ENCODE measurements at regions not wholly inside any gene's neighbourhood (a gene's known extent, or its start where the extent isn't known, plus 50 kb on each side); places are given as distances from the start of the nearest gene placed in this dataset.
"Not testable (repeated sequence)": the region's sequence is repeated elsewhere in the genome, so short reads cannot be mapped to it uniquely, and the experiment has no call there.

DNA sequence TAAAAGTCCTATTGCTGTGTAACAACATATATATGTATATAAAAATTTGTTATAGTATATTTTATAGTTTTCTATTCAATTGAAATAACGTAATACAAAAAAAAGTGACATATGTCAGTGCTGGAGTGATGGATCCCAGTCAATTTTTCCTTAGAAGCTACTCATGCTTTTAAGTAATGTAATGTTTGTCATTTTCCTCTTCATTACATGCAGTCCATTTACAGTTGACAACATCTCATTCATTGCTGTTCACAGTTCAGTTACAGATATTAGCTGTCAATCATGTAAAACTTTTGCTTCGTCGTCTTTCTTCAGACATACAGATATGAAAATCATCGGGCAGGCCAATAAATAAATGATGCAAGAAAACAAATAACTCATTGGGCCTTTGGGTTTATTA lies 525.1 kb upstream of the PRR20A start:
- Histone ChIP-seq H3K27me3 (no peaks in the 10 kb centered on the region), H3K4me3 (no peak overlapping the region), H3K36me3 (no peaks in the 10 kb centered on the region), H3K9me3 (peaks cover 0 to 4% (median 0%) of the 10 kb centered on the region in 4 donors), H3K4me1 (no peaks in the 10 kb centered on the region), H3K27ac (no peak overlapping the region)
- WGBS, 2 donors: 95% methylated on average over 4 of the region's 4 CpGs
- TF ChIP-seq, protein P1, sequence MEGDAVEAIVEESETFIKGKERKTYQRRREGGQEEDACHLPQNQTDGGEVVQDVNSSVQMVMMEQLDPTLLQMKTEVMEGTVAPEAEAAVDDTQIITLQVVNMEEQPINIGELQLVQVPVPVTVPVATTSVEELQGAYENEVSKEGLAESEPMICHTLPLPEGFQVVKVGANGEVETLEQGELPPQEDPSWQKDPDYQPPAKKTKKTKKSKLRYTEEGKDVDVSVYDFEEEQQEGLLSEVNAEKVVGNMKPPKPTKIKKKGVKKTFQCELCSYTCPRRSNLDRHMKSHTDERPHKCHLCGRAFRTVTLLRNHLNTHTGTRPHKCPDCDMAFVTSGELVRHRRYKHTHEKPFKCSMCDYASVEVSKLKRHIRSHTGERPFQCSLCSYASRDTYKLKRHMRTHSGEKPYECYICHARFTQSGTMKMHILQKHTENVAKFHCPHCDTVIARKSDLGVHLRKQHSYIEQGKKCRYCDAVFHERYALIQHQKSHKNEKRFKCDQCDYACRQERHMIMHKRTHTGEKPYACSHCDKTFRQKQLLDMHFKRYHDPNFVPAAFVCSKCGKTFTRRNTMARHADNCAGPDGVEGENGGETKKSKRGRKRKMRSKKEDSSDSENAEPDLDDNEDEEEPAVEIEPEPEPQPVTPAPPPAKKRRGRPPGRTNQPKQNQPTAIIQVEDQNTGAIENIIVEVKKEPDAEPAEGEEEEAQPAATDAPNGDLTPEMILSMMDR (IDR thresholded peaks at IDR 0.05): no peak
- TF ChIP-seq POLR2A (IDR thresholded peaks at IDR 0.05) (no peak), EP300 (IDR thresholded peaks at IDR 0.05) (no peak)
- no peak for DNase-seq (ENCODE audit: low spot score in 2 of 2)

- WGBS, 2 donors: 88 to 90% methylated on average over 4 of the region's 4 CpGs
- H3K4me3 ChIP-seq: no peak overlapping the region
Measured at GRCh38 chr13:56622840-56623239, 517.9 kb upstream of the PRR20A start.

DNA sequence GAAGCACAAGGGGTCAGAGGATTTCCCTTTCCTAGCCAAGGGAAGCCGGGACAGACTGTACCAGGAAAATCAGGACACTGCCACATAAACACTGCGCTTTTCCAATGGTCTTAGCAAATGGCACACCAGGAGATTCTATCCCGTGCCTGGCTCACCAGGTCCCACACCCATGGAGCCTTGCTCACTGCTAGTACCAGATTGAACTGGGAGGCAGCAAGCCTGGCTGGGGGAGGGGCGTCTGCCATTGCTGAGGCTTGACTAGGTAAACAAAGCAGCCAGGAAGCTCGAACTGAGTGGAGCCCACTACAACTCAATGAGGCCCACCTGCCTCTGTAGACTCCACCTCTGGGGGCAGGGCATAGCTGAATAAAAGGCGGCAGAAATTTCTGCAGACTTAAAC lies 511.8 kb upstream of the PRR20A start:
- H3K27ac ChIP-seq; H3K36me3 ChIP-seq; H3K27me3 ChIP-seq; H3K4me1 ChIP-seq; H3K4me3 ChIP-seq; DNase-seq (ENCODE audit: low spot score in 2 of 2): not testable (repeated sequence)
- WGBS, 2 donors: 84 to 88% methylated on average over 6 of the region's 6 CpGs
- H3K9me3 ChIP-seq: peaks cover 0 to 19% (median 2%) of the 10 kb centered on the region in 4 donors

More at GRCh38 chr13:56622840-56623239, 517.9 kb upstream of the PRR20A start:
- no peak for TF ChIP-seq POLR2A (IDR thresholded peaks at IDR 0.05)
- TF ChIP-seq, protein P1 (IDR thresholded peaks at IDR 0.05): no peak
- TF ChIP-seq EP300 (IDR thresholded peaks at IDR 0.05): no peak
- H3K27ac ChIP-seq: no peak overlapping the region
- H3K36me3 ChIP-seq: no peaks in the 10 kb centered on the region
- H3K27me3 ChIP-seq: no peaks in the 10 kb centered on the region
- DNase-seq (ENCODE audit: low spot score in 2 of 2): no peak
- H3K9me3 ChIP-seq: peaks cover 0 to 24% (median 3%) of the 10 kb centered on the region in 4 donors
- no peaks in the 10 kb centered on the region for H3K4me1 ChIP-seq

DNA sequence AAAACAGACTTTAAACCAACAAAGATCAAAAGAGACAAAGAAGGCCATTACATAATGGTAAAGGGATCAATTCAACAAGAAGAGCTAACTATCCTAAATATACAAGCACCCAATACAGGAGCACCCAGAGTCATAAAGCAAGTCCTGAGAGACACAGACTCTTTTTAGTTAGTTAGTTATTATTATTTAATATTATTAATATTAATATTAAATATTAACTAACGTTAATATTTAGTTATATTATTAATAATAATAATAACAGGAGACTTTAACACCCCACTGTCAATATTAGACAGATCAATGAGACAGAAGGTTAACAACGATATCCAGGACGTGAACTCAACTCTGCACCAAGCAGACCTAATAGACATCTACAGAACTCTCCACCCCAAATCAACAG lies 509.7 kb upstream of the PRR20A start:
- peaks cover 0 to 17% (median 0%) of the 10 kb centered on the region in 4 donors for H3K9me3 ChIP-seq
- not testable (repeated sequence) for H3K4me3 ChIP-seq; H3K27ac ChIP-seq; DNase-seq (ENCODE audit: low spot score in 2 of 2); H3K27me3 ChIP-seq; H3K4me1 ChIP-seq; H3K36me3 ChIP-seq
- 89% methylated on average over 3 of the region's 3 CpGs for WGBS, 2 donors

DNA sequence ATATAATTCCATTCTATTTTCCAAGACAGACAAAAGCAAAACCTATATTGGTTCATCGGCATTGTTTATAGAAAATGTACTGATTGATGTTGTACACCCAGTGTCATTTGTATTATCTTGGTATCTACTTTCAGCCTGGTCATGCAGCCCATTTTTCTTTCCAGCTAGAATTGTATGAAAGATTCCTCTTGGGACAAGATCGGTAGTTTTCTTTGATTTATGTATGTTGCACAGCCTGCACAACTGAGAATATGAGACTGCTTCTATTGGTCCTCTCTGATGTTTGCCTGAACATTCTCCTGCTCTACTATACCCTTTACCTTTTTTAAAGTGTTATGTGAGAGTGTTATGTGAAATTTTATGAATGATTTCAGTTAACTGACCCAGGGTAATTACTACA lies 487.7 kb upstream of the PRR20A start:
- Histone ChIP-seq H3K4me1 (no peaks in the 10 kb centered on the region), H3K27ac (no peak overlapping the region), H3K36me3 (no peaks in the 10 kb centered on the region), H3K9me3 (peaks cover 0 to 4% (median 0%) of the 10 kb centered on the region in 4 donors), H3K27me3 (no peaks in the 10 kb centered on the region), H3K4me3 (no peak overlapping the region)
- TF ChIP-seq POLR2A (IDR thresholded peaks at IDR 0.05) (no peak), EP300 (IDR thresholded peaks at IDR 0.05) (no peak)
- TF ChIP-seq, protein P1 (IDR thresholded peaks at IDR 0.05): no peak
- DNase-seq (ENCODE audit: low spot score in 2 of 2): no peak
- 80 to 87% methylated on average over 2 of the region's 2 CpGs for WGBS, 2 donors

DNA sequence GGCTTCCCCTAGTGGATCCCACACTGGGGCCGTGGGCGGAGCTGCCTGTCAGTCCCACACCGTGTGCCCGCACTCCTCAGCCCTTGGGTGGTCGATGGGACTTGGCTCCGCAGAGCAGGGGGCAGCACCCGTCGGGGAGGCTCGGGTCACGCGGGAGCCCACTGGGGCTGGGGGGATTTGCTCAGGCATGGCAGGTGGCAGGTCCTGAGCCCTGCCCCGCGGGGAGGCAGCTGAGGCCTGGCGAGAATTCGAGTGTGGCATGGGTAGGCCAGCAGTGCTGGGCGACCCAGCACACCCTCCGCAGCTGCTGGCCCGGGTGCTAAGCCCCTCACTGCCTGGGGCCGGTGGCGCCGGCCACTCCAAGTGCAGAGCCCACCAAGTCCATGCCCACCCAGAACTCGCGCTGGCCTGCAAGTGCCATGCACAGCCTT lies 481.7 kb upstream of the PRR20A start:
- TF ChIP-seq, protein P1 (IDR thresholded peaks at IDR 0.05): no peak
- no peak for DNase-seq (ENCODE audit: low spot score in 2 of 2)
- Histone ChIP-seq H3K4me3 (no peak overlapping the region), H3K4me1 (no peaks in the 10 kb centered on the region), H3K9me3 (peaks cover 0 to 25% (median 0%) of the 10 kb centered on the region in 4 donors), H3K36me3 (no peaks in the 10 kb centered on the region), H3K27ac (no peak overlapping the region), H3K27me3 (no peaks in the 10 kb centered on the region)
- WGBS, 2 donors: 92 to 96% methylated on average over 4 to 12 of the region's 23 CpGs

Data from tibial nerve (tissue), 4 donors.